OCI-LY7 (cell line): ENCODE measurements at regions not wholly inside any gene's neighbourhood (a gene's known extent, or its start where the extent isn't known, plus 50 kb on each side); places are given as distances from the start of the nearest gene placed in this dataset.

Experiments used
- BruUV-seq: library from RNA; stranded (reverse); fragments of 400-500 nt; replicated peaks from 2 replicates; lab custom pipeline; 2021; lab: Mats Ljungman, UMichigan
- CTCF ChIA-PET: fragments of 300-600 bp; sonication (Branson Sonifier 250); formaldehyde crosslinking; loops from one replicate; lab custom pipeline; 2022; ENCODE audit warnings: antibody characterized with exemption; ENCODE audit not compliant: unreplicated experiment; lab: Charles Lee
- POLR2A ChIA-PET: fragments of 300-600 bp; sonication (Branson Sonifier 250); formaldehyde crosslinking; loops from one replicate; lab custom pipeline; 2022; ENCODE audit warnings: antibody characterized with exemption; lab: Charles Lee
- DNase-seq: peaks from one replicate; pipeline ENCODE4 v3.0.0-alpha.2; 2015; ENCODE audit warnings: low spot score
- H2AFZ ChIP-seq: fragments of 200-600 bp; sonication (generic), shearing (Covaris generic); 2 replicates; pipeline ENCODE4 v1.6.1; 2014; ENCODE audit warnings: mild to moderate bottlenecking, antibody characterized with exemption, low read length, moderate library complexity
- H3K27ac ChIP-seq: fragments of 200-600 bp; sonication (generic); 2 replicates; pipeline ENCODE4 v1.5.1; 2014; ENCODE audit warnings: mixed run types, low read depth, mild to moderate bottlenecking, moderate library complexity, low read length, inconsistent platforms; ENCODE audit not compliant: poor library complexity, severe bottlenecking
- H3K36me3 ChIP-seq: fragments of 200-600 bp; sonication (generic); 2 replicates; pipeline ENCODE4 v1.6.1; 2014; ENCODE audit warnings: mild to moderate bottlenecking, antibody characterized with exemption, low read length, moderate library complexity, mixed read lengths; ENCODE audit not compliant: insufficient read depth
- H3K4me1 ChIP-seq: fragments of 200-600 bp; sonication (generic); 2 replicates; pipeline ENCODE4 v1.5.1; 2014; ENCODE audit warnings: mild to moderate bottlenecking, low read length; ENCODE audit not compliant: insufficient read depth, poor library complexity, severe bottlenecking
- H3K4me2 ChIP-seq: fragments of 200-600 bp; sonication (generic); 2 replicates; pipeline ENCODE4 v1.6.1; 2014; ENCODE audit warnings: mild to moderate bottlenecking, low read length
- H3K4me3 ChIP-seq: fragments of 200-600 bp; sonication (generic); 2 replicates; pipeline ENCODE4 v1.5.1; 2014; ENCODE audit warnings: mild to moderate bottlenecking, low read depth, low read length; ENCODE audit not compliant: poor library complexity, severe bottlenecking
- H3K79me2 ChIP-seq: fragments of 200-600 bp; sonication (generic); 2 replicates; pipeline ENCODE4 v1.6.1; 2016; ENCODE audit warnings: low read depth, mild to moderate bottlenecking, low read length, moderate library complexity, mixed read lengths; ENCODE audit not compliant: insufficient read depth
- H3K9me2 ChIP-seq: fragments of 200-600 bp; sonication (generic); 2 replicates; pipeline ENCODE4 v1.6.1; 2016; ENCODE audit warnings: mild to moderate bottlenecking, low read length, mixed read lengths; ENCODE audit not compliant: insufficient read depth
- H3K9me3 ChIP-seq: fragments of 200-600 bp; sonication (generic); 2 replicates; pipeline ENCODE4 v1.6.1; 2014; ENCODE audit warnings: mild to moderate bottlenecking, mixed run types, low read length, mixed read lengths
- H4K20me1 ChIP-seq: fragments of 200-600 bp; sonication (generic); 2 replicates; pipeline ENCODE4 v1.6.1; 2014; ENCODE audit warnings: mild to moderate bottlenecking, antibody characterized with exemption, low read length, moderate library complexity, mixed read lengths; ENCODE audit not compliant: insufficient read depth
- CTCF ChIP-seq: fragments of 200-600 bp; sonication (generic); conservative IDR thresholded peaks from 2 replicates; pipeline ENCODE4 v1.5.1; 2014; ENCODE audit warnings: mild to moderate bottlenecking, antibody characterized with exemption, low read length, moderate library complexity, mixed read lengths
- EZH2phosphoT487 ChIP-seq: fragments of 200-600 bp; sonication (generic); IDR thresholded peaks from 2 replicates; pipeline ENCODE4 v1.6.1; 2018; ENCODE audit warnings: low read depth, borderline replicate concordance, mild to moderate bottlenecking, mixed run types, antibody characterized with exemption, low read length, moderate library complexity, mixed read lengths
- intact Hi-C: fragments of 100-400 bp; cut with micrococcal nuclease; formaldehyde crosslinking; loops from one replicate; pipeline ENCODE4 v1.10.0; 2022; ENCODE audit not compliant: unreplicated experiment

GRCh38 chr4:132565542-132565941 lies 583.6 kb upstream of the PCDH10 start:
- no peaks in the 10 kb centered on the region for H3K4me1 ChIP-seq
- H3K36me3 ChIP-seq = no peaks in the 10 kb centered on the region
- no peak overlapping the region for H3K4me2 ChIP-seq
- no peak overlapping the region for H2AFZ ChIP-seq
- no peaks in the 10 kb centered on the region for H3K9me2 ChIP-seq
- H3K79me2 ChIP-seq = no peaks in the 10 kb centered on the region
- H3K9me3 ChIP-seq = no peaks in the 10 kb centered on the region; the same call in 1 of the 2 replicates
- POLR2A ChIA-PET = interaction anchor here (1.0 kb wide), 1 partner anchor 40 kb away, joined by 3 read pairs; no protein-coding TSS in a partner anchor
- H3K4me3 ChIP-seq = no peak overlapping the region
- no peaks in the 10 kb centered on the region for H4K20me1 ChIP-seq
- no peak overlapping the region for H3K27ac ChIP-seq
- BruUV-seq = no TSS peak
- no peak for TF ChIP-seq EZH2phosphoT487
- TF ChIP-seq CTCF = no peak
- CTCF ChIA-PET = no interaction called here
- intact Hi-C loops = no loop called here
- no peak for DNase-seq

GRCh38 chr4:132572210-132572609 lies 576.9 kb upstream of the PCDH10 start:
- TF ChIP-seq EZH2phosphoT487 = no peak
- no peak for TF ChIP-seq CTCF
- Histone ChIP-seq H3K4me3 (no peak overlapping the region), H3K36me3 (no peaks in the 10 kb centered on the region), H3K9me3 (peaks cover 8% of the 10 kb centered on the region; the same call in 1 of the 2 replicates), H3K79me2 (no peaks in the 10 kb centered on the region), H3K4me1 (no peaks in the 10 kb centered on the region), H4K20me1 (no peaks in the 10 kb centered on the region), H3K27ac (no peak overlapping the region), H2AFZ (no peak overlapping the region), H3K4me2 (no peak overlapping the region), H3K9me2 (no peaks in the 10 kb centered on the region)
- no TSS peak for BruUV-seq
- intact Hi-C loops = no loop called here
- CTCF ChIA-PET = no interaction called here
- POLR2A ChIA-PET = interaction anchor here (0.7 kb wide), 1 partner anchor 1722 kb away, joined by 3 read pairs; no protein-coding TSS in a partner anchor
- DNase-seq = no peak

GRCh38 chr4:132587626-132588025 lies 561.5 kb upstream of the PCDH10 start:
- POLR2A ChIA-PET = interaction anchor here (1.2 kb wide), 1 partner anchor 11 kb away, joined by 3 read pairs; no protein-coding TSS in a partner anchor
- Histone ChIP-seq H3K36me3 (no peaks in the 10 kb centered on the region), H3K4me3 (no peak overlapping the region), H3K4me1 (no peaks in the 10 kb centered on the region), H3K79me2 (no peaks in the 10 kb centered on the region), H3K27ac (no peak overlapping the region), H2AFZ (no peak overlapping the region), H3K9me3 (peaks cover 7% of the 10 kb centered on the region; the same call in 1 of the 2 replicates), H3K4me2 (no peak overlapping the region), H3K9me2 (no peaks in the 10 kb centered on the region; the same call in 1 of the 2 replicates), H4K20me1 (no peaks in the 10 kb centered on the region)
- TF ChIP-seq CTCF (no peak), EZH2phosphoT487 (no peak)
- CTCF ChIA-PET = no interaction called here
- no TSS peak for BruUV-seq
- intact Hi-C loops = no loop called here
- no peak for DNase-seq
